ENCODE measurements at regions not wholly inside any gene's neighbourhood (a gene's known extent, or its start where the extent isn't known, plus 50 kb on each side); places are given as distances from the start of the nearest gene placed in this dataset.
"Not testable (repeated sequence)": the region's sequence is repeated elsewhere in the genome, so short reads cannot be mapped to it uniquely, and the experiment has no call there.

DNA sequence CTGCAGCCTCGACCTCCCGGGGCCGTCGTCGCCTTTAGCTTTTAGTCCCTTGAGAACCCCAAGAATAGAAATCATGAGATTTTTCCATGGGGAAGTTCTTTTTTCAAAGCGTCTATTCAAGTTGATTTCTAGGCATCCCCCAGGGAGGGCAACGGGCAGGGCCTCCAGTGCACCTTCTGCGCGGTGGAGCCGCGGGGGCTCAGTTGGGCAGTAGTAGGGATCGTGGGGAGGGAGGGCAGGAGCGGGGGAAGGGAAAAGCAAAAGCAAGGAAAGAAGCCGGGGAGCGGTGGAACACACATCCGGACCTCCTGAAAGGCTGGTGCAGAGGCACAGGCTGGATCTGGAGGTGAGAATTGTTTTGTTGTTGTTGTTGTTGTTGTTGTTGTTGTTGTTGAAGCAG lies 103.4 kb downstream of the PPIAL4G start:
- DNase-seq (ENCODE audit: low spot score in 2 of 2) (no peak), ATAC-seq (replicated peaks; ENCODE audit: extremely low read depth, poor library complexity, severe bottlenecking) (no peak)
- H3K4me1 Mint-ChIP-seq: no peaks in the 10 kb centered on the region
- H3K9me3 Mint-ChIP-seq: no peaks in the 10 kb centered on the region
- H3K4me3 Mint-ChIP-seq: no peak overlapping the region
- H3K36me3 Mint-ChIP-seq (ENCODE audit: insufficient read depth): no peaks in the 10 kb centered on the region
- no peaks in the 10 kb centered on the region for H3K27me3 Mint-ChIP-seq
- no peak overlapping the region for H3K27ac Mint-ChIP-seq (ENCODE audit: low read depth)

DNA sequence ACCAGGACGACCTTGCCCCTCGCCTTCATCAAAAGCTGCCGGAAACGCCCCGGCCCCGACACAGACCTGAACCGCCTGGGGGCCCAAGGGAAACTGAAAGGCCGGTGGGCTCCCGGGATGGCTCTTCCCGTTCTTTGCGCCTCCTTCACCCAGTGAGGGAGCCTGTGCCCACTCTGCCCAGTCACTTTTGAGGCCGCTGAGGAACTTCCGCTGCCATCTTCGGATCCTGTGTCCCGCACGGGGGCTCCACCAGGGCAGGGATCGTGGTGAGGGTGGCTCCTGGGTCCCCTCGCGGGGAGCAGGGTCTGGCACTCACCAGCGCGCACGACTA lies 104.0 kb downstream of the PPIAL4G start:
- Mint-ChIP-seq H3K27ac (ENCODE audit: low read depth) (no peak overlapping the region), H3K9me3 (no peaks in the 10 kb centered on the region), H3K4me3 (no peak overlapping the region), H3K36me3 (ENCODE audit: insufficient read depth) (no peaks in the 10 kb centered on the region), H3K27me3 (no peaks in the 10 kb centered on the region), H3K4me1 (no peaks in the 10 kb centered on the region)
- no peak for ATAC-seq (replicated peaks; ENCODE audit: extremely low read depth, poor library complexity, severe bottlenecking)
- DNase-seq (ENCODE audit: low spot score in 2 of 2): no peak

DNA sequence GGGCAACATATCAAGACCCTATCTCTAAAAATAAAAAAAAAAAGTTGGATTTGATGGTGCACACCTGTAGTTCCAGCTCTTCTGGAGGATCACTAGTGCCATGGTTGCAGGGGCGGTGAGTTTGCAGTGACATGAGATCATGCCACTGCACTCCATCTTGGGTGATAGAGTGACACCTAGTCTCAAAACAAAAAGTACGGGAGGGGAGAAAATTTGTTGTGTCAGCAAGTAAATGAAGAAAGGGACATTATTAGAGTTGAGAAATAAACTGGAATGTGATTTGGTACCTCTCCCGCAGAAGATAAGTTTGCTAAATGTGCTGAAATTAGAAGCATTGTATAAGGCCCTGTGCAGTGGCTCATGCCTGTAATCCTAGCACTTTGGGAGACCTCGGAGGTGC lies 105.1 kb downstream of the PPIAL4G start:
- not testable (repeated sequence) for DNase-seq (ENCODE audit: low spot score in 2 of 2); H3K4me1 Mint-ChIP-seq; H3K27ac Mint-ChIP-seq (ENCODE audit: low read depth); H3K4me3 Mint-ChIP-seq; H3K9me3 Mint-ChIP-seq; H3K36me3 Mint-ChIP-seq (ENCODE audit: insufficient read depth); ATAC-seq (replicated peaks; ENCODE audit: extremely low read depth, poor library complexity, severe bottlenecking); H3K27me3 Mint-ChIP-seq

DNA sequence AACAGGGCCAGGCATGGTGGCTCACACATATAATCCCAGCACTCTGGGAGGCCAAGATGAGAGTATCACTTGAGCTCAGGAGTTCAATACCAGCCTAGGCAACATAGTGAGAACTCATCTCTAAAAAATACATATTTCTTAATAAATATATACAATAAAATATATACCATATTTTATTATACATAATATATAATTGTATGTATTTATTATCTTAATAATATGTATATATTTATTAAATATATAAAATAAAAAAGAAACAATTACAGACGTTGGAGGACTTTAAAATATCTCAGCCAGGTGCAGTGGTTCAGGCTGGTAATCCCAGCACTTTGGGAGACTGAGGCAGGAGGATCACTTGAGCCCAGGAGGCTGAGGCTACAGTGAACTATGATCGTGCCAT lies 106.1 kb downstream of the PPIAL4G start:
- H3K36me3 Mint-ChIP-seq (ENCODE audit: insufficient read depth); ATAC-seq (replicated peaks; ENCODE audit: extremely low read depth, poor library complexity, severe bottlenecking); DNase-seq (ENCODE audit: low spot score in 2 of 2); H3K4me3 Mint-ChIP-seq; H3K9me3 Mint-ChIP-seq; H3K27ac Mint-ChIP-seq (ENCODE audit: low read depth); H3K27me3 Mint-ChIP-seq: not testable (repeated sequence)
- peaks cover 15% of the 10 kb centered on the region for H3K4me1 Mint-ChIP-seq

DNA sequence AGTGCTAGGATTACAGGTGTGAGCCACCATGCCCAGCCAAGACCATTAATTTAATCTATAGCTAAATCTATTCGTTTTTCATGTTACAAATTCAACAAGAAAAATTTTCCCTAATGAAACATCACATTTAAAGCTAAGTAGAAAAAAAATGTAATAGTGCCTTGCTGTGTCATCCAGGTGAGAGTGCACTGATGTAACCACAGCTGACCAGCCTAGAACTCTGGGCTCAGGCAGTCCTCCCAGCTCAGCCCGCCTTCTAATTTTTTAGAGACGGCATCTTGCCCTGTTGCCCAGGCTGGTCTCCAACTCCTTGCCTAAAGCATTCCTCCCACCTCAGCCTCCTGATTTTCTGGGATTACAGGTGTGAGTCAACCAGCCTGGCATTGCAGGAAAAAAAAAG lies 109.0 kb downstream of the PPIAL4G start:
- Mint-ChIP-seq H3K27me3 (no peaks in the 10 kb centered on the region), H3K27ac (ENCODE audit: low read depth) (peak overlapping the region; percentile 96), H3K36me3 (ENCODE audit: insufficient read depth) (peaks cover 3% of the 10 kb centered on the region), H3K4me1 (peaks cover 29% of the 10 kb centered on the region), H3K9me3 (no peaks in the 10 kb centered on the region), H3K4me3 (peak overlapping the region; percentile 69)
- ATAC-seq (replicated peaks; ENCODE audit: extremely low read depth, poor library complexity, severe bottlenecking) (no peak), DNase-seq (ENCODE audit: low spot score in 2 of 2) (no peak)

DNA sequence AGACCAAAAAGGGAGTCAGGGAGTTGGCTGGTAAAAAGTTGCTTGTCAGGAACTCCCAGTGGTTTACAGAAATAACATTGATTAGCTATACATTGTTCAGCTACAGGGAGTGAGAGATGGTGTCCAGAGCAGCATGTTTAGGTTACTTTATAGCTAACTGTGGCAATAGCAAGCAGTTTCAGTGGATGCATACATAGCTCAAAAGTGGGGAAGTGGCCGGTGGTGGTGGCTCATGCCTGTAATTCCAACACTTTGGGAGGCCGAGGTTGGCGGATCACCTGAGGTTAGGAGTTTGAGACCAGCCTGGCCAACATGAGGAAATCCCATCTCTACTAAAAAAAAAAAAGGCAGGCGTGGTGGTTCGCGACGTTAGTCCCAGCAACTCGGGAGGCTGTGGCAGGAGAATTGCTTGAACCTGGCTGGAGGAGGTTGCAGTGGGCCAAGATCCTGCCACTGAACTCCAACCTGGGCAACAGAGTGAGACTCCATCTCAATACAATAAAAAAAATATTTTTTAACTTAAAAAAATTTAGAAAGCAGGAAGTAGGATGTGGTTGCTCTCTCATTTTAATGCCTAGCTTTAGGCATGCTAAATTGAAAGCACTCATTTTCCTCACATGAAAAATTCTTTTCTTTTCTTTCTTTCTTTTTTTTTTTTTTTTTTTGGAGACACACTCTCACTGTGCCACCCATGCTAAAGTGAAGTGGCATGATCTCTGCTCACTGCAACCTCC lies 109.7 kb downstream of the PPIAL4G start:
- DNase-seq (ENCODE audit: low spot score in 2 of 2) (no peak), ATAC-seq (replicated peaks; ENCODE audit: extremely low read depth, poor library complexity, severe bottlenecking) (peak; percentile 45)
- H3K27me3 Mint-ChIP-seq: no peaks in the 10 kb centered on the region
- H3K27ac Mint-ChIP-seq (ENCODE audit: low read depth): peak overlapping the region; percentile 96
- peak overlapping the region; percentile 69 for H3K4me3 Mint-ChIP-seq
- H3K9me3 Mint-ChIP-seq: no peaks in the 10 kb centered on the region
- H3K4me1 Mint-ChIP-seq: peaks cover 29% of the 10 kb centered on the region
- peaks cover 3% of the 10 kb centered on the region for H3K36me3 Mint-ChIP-seq (ENCODE audit: insufficient read depth)

DNA sequence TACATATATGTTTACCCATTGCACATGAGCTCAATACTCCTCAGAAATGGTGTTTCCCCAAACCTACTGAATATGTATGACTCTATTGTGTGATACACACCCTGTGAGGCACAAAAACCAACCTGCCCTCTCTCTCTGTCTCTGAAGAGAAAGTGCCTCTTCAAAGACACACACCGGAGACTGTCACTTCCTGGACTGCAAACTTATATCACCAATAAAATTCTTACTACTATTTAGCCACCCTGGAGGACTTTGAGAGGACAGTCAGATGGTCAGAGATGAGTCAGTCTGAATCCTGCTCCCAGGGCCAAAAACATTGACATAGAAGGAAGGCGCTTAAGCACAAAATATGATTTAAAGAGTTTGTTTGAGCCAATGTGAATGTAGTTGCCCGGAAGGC lies 110.4 kb downstream of the PPIAL4G start:
- Mint-ChIP-seq H3K27me3 (no peaks in the 10 kb centered on the region), H3K4me1 (peaks cover 29% of the 10 kb centered on the region), H3K36me3 (ENCODE audit: insufficient read depth) (peaks cover 3% of the 10 kb centered on the region), H3K4me3 (peak overlapping the region; percentile 69), H3K27ac (ENCODE audit: low read depth) (peak overlapping the region; percentile 96), H3K9me3 (no peaks in the 10 kb centered on the region)
- ATAC-seq (replicated peaks; ENCODE audit: extremely low read depth, poor library complexity, severe bottlenecking) (peak; percentile 87), DNase-seq (ENCODE audit: low spot score in 2 of 2) (peak in 1 of 2 donors; percentile 57)

DNA sequence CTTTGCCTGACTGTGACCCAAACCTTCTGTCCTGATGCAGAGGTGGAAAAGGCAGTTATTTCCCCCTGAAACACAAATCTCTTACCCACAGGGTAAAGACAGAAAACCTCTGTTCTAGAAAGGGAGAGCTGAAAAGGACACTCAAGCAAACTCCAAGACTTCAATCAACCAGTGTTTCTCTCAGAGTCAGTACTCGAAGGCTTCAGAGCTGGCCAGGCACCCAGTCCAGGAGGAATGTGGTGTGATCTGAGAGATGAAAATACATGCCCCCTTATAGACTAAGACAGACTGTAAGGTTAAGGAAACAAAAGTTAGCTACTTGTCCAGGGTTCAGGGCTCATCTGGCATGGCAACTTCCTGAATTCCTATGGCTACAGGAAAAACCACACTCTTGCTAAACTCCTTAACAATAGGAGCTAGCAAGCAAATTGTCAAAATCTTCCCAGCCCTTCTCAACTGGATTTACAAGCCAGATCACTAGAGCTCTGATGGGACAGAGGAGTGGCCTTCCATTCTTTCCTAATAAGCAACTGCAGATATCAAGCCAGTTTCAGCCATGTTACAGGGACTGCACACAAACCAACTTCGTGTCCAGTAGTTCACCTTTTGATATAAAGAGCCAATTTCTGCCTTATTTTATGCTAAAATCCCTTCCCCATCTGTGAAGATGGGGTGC lies 110.9 kb downstream of the PPIAL4G start:
- peak overlapping the region; percentile 96 for H3K27ac Mint-ChIP-seq (ENCODE audit: low read depth)
- not testable (repeated sequence) for H3K9me3 Mint-ChIP-seq; ATAC-seq (replicated peaks; ENCODE audit: extremely low read depth, poor library complexity, severe bottlenecking); H3K27me3 Mint-ChIP-seq; DNase-seq (ENCODE audit: low spot score in 2 of 2); H3K36me3 Mint-ChIP-seq (ENCODE audit: insufficient read depth)
- peaks cover 29% of the 10 kb centered on the region for H3K4me1 Mint-ChIP-seq
- H3K4me3 Mint-ChIP-seq: peak overlapping the region; percentile 69

DNA sequence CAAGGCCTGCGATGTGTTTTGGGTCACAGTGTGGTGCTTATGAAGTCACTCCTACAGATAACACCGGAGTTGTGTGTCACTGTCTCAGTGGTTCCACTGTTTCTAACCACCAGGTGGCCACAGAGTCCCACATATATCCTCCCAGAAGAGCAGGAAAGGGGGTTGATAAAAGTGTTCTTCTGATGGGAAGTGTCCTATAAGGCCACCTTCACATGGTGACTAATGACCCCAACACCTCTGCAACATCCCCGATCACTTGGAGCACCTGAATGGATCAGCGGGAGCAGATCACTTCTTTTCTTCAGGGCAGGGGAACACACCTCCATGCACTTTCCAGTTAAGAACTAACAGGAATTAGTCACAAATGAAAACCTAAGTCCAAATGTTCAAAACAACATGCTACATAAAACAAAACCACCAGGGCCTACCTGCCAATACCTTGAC lies 111.5 kb downstream of the PPIAL4G start:
- peak; percentile 55 to 70 for DNase-seq (ENCODE audit: low spot score in 2 of 2)
- not testable (repeated sequence) for H3K9me3 Mint-ChIP-seq; H3K36me3 Mint-ChIP-seq (ENCODE audit: insufficient read depth); H3K27me3 Mint-ChIP-seq
- peaks cover 29% of the 10 kb centered on the region for H3K4me1 Mint-ChIP-seq
- H3K27ac Mint-ChIP-seq (ENCODE audit: low read depth): peak overlapping the region; percentile 96
- H3K4me3 Mint-ChIP-seq: peak overlapping the region; percentile 69
- peak; percentile 59 for ATAC-seq (replicated peaks; ENCODE audit: extremely low read depth, poor library complexity, severe bottlenecking)

DNA sequence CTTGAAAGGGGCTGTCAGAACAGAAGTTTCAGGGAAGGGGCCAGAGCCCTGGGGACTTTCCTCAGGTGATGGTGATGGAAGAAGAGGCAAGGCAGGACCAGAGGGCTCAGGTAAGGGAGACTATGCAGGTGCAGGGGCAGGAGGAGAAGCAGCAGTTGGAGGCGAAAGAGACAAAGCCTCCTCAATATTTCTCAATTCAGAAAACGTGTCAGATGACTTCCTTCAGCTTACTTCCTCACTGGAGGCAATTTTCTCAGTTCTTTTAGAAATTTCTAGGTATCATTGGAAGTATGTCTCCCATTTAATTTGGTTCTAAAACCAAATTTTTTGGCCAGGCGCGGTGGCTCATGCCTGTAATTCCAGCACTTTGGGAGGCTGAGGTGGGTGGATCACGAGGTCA lies 112.4 kb downstream of the PPIAL4G start:
- H3K4me1 Mint-ChIP-seq: peaks cover 29% of the 10 kb centered on the region
- not testable (repeated sequence) for H3K4me3 Mint-ChIP-seq

DNA sequence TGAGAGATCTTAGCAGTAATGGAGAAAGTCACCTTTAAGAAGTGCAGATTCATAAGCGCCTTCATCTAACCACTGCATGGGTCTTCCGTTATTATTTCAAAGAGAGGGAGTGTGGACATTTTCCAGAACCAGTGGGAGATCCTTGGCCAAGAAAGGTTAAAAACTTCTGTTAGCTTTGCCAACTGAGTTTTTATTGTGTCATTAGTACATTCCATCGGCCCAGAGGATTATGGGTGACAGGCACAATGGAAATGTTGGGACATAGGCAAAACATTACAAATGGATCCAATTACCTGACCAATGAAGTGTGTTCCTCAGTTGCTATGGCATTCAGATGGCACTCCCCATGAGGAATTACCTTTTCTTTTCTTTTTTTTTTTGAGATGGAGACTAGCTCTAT lies 115.5 kb downstream of the PPIAL4G start:
- no peak overlapping the region for H3K27ac Mint-ChIP-seq (ENCODE audit: low read depth)
- no peaks in the 10 kb centered on the region for H3K9me3 Mint-ChIP-seq
- peaks cover under 1% of the 10 kb centered on the region for H3K27me3 Mint-ChIP-seq
- no peak overlapping the region for H3K4me3 Mint-ChIP-seq
- peaks cover 31% of the 10 kb centered on the region for H3K4me1 Mint-ChIP-seq
- ATAC-seq (replicated peaks; ENCODE audit: extremely low read depth, poor library complexity, severe bottlenecking): no peak
- peaks cover 3% of the 10 kb centered on the region for H3K36me3 Mint-ChIP-seq (ENCODE audit: insufficient read depth)
- DNase-seq (ENCODE audit: low spot score in 2 of 2): no peak

More for the DNA sequence above, 112.4 kb downstream of the PPIAL4G start:
- not testable (repeated sequence) for H3K9me3 Mint-ChIP-seq; H3K36me3 Mint-ChIP-seq (ENCODE audit: insufficient read depth); H3K27me3 Mint-ChIP-seq; ATAC-seq (replicated peaks; ENCODE audit: extremely low read depth, poor library complexity, severe bottlenecking); DNase-seq (ENCODE audit: low spot score in 2 of 2); H3K27ac Mint-ChIP-seq (ENCODE audit: low read depth)

DNA sequence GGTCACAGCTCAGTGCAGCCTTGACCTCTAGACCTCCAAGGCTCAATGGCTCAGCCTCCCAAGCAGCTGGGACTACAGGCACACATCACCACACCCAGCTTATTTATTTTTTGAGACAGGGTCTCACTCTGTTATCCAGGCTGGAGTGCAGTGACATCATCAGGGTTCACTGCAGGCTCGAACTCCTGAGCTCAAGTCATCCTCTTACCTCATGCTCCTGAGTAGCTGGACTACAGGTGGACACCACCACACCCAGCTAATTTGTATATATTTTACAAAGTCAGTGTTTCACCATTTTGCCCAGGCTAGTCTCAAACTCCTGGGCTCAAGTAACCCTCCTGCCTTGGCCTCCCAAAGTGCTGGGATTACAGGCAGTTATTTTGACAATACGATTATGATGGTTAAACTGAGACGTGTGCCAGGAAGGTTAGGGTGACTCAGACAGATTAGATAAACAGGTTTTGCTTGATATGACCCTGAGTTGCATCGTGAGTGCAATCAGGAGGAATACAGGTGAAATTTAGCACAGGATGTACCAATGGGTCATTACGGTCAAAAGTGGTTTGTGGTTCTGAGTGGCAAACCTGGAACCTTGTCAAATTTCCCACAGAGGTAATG lies 116.9 kb downstream of the PPIAL4G start:
- ATAC-seq (replicated peaks; ENCODE audit: extremely low read depth, poor library complexity, severe bottlenecking); H3K9me3 Mint-ChIP-seq; H3K27ac Mint-ChIP-seq (ENCODE audit: low read depth); H3K4me3 Mint-ChIP-seq; H3K36me3 Mint-ChIP-seq (ENCODE audit: insufficient read depth); DNase-seq (ENCODE audit: low spot score in 2 of 2): not testable (repeated sequence)
- Mint-ChIP-seq H3K4me1 (peaks cover 31% of the 10 kb centered on the region), H3K27me3 (peaks cover 14% of the 10 kb centered on the region)

DNA sequence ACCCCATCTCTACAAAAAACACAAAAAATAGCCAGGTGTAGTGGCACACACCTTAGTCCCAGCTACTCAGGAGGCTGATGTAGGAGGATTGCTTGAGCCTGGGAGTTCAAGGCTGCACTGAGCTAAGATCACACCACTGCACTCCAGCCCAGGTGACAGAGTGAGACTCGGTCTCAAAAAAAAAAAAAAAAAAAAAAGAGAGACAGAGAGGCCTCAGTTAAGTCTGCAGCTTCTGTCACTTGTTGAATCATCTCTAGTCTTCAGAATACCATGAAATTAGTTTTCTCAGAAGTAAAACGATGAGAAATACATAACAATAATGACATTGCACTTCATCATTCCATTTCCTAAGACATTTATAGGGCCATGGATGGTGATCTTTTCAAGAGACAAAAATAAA lies 118.0 kb downstream of the PPIAL4G start:
- H3K36me3 Mint-ChIP-seq (ENCODE audit: insufficient read depth); ATAC-seq (replicated peaks; ENCODE audit: extremely low read depth, poor library complexity, severe bottlenecking): not testable (repeated sequence)

More for the DNA sequence above, 118.0 kb downstream of the PPIAL4G start:
- not testable (repeated sequence) for DNase-seq (ENCODE audit: low spot score in 2 of 2); H3K4me3 Mint-ChIP-seq; H3K9me3 Mint-ChIP-seq; H3K27ac Mint-ChIP-seq (ENCODE audit: low read depth)
- Mint-ChIP-seq H3K27me3 (peaks cover 17% of the 10 kb centered on the region), H3K4me1 (peaks cover 27% of the 10 kb centered on the region)

Measured in central memory CD8-positive, alpha-beta T cell (primary cell).